H9 (cell line): ENCODE measurements at regions not wholly inside any gene's neighbourhood (a gene's known extent, or its start where the extent isn't known, plus 50 kb on each side); places are given as distances from the start of the nearest gene placed in this dataset.

Source experiments
- DNase-seq: peaks from one replicate; pipeline ENCODE4 v3.0.0-alpha.2; 2017
- H2AFZ ChIP-seq: one replicate; pipeline ENCODE4 v1.6.1; 2013; ENCODE audit warnings: mild to moderate bottlenecking, low read length, control low read depth, moderate library complexity
- H2AK5ac ChIP-seq: 2 replicates; pipeline ENCODE4 v1.6.1; 2013; ENCODE audit warnings: low read length, control low read depth, mixed read lengths; ENCODE audit not compliant: insufficient read length
- H2BK120ac ChIP-seq: one replicate; pipeline ENCODE4 v1.6.1; 2013; ENCODE audit warnings: low read depth, mild to moderate bottlenecking, low read length, control low read depth, inconsistent platforms; ENCODE audit not compliant: poor library complexity, severe bottlenecking
- H2BK12ac ChIP-seq: 2 replicates; pipeline ENCODE4 v1.6.1; 2013; ENCODE audit warnings: low read length, control low read depth, mixed read lengths, low read depth; ENCODE audit not compliant: insufficient read length
- H2BK15ac ChIP-seq: 2 replicates; pipeline ENCODE4 v1.6.1; 2013; ENCODE audit warnings: low read depth, low read length, control low read depth
- H2BK20ac ChIP-seq: one replicate; pipeline ENCODE4 v1.6.1; 2013; ENCODE audit warnings: low read depth, mild to moderate bottlenecking, low read length, control low read depth, inconsistent platforms; ENCODE audit not compliant: poor library complexity, severe bottlenecking
- H2BK5ac ChIP-seq: 2 replicates; pipeline ENCODE4 v1.6.1; 2013; ENCODE audit warnings: low read length, control low read depth, mixed read lengths; ENCODE audit not compliant: insufficient read length
- H3K14ac ChIP-seq: 2 replicates; pipeline ENCODE4 v1.6.1; 2013; ENCODE audit warnings: low read length, control low read depth; ENCODE audit not compliant: insufficient read depth
- H3K18ac ChIP-seq: 2 replicates; pipeline ENCODE4 v1.6.1; 2013; ENCODE audit warnings: low read depth, mild to moderate bottlenecking, mixed read lengths, low read length, control low read depth; ENCODE audit not compliant: insufficient read length
- H3K23ac ChIP-seq: 2 replicates; pipeline ENCODE4 v1.6.1; 2013; ENCODE audit warnings: low read length, control low read depth, mixed read lengths, low read depth; ENCODE audit not compliant: insufficient read length
- H3K23me2 ChIP-seq: 2 replicates; pipeline ENCODE4 v1.6.1; 2013; ENCODE audit warnings: low read depth, mild to moderate bottlenecking, mixed read lengths, low read length, control low read depth; ENCODE audit not compliant: insufficient read length, poor library complexity, severe bottlenecking
- H3K27ac ChIP-seq: 2 replicates; pipeline ENCODE4 v1.5.1; 2013; ENCODE audit warnings: low read length, control low read depth, mixed read lengths, low read depth; ENCODE audit not compliant: insufficient read length
- H3K27me3 ChIP-seq: 2 replicates; pipeline ENCODE4 v1.6.1; 2013; ENCODE audit warnings: low read length, control low read depth, inconsistent platforms; ENCODE audit not compliant: insufficient read depth
- H3K4ac ChIP-seq: 2 replicates; pipeline ENCODE4 v1.6.1; 2013; ENCODE audit warnings: low read depth, mild to moderate bottlenecking, control low read depth, inconsistent platforms, low read length, moderate library complexity
- H3K4me1 ChIP-seq: 2 replicates; pipeline ENCODE4 v1.6.1; 2013; ENCODE audit warnings: low read length, control low read depth, inconsistent platforms; ENCODE audit not compliant: insufficient read depth
- H3K4me2 ChIP-seq: 2 replicates; pipeline ENCODE4 v1.6.1; 2013; ENCODE audit warnings: low read length, control low read depth, mixed read lengths; ENCODE audit not compliant: insufficient read length, insufficient read depth
- H3K56ac ChIP-seq: 2 replicates; pipeline ENCODE4 v1.6.1; 2013; ENCODE audit warnings: low read depth, mild to moderate bottlenecking, mixed read lengths, low read length, control low read depth; ENCODE audit not compliant: insufficient read length
- H3K79me1 ChIP-seq: 2 replicates; pipeline ENCODE4 v1.6.1; 2013; ENCODE audit warnings: low read depth, mild to moderate bottlenecking, moderate library complexity, low read length, control low read depth, inconsistent platforms; ENCODE audit not compliant: insufficient read depth, poor library complexity, severe bottlenecking
- H3K79me2 ChIP-seq: 2 replicates; pipeline ENCODE4 v1.6.1; 2013; ENCODE audit warnings: low read length, control low read depth, inconsistent platforms; ENCODE audit not compliant: insufficient read depth
- H3K9ac ChIP-seq: 2 replicates; pipeline ENCODE4 v1.6.1; 2013; ENCODE audit warnings: low read length, control low read depth, mixed read lengths; ENCODE audit not compliant: insufficient read length; ENCODE audit errors: extremely low read depth
- H3K9me3 ChIP-seq: one replicate; pipeline ENCODE4 v1.6.1; 2013; ENCODE audit warnings: low read depth, low read length, inconsistent platforms; ENCODE audit not compliant: control insufficient read depth
- H3T11ph ChIP-seq: one replicate; pipeline ENCODE4 v1.6.1; 2013; ENCODE audit warnings: mild to moderate bottlenecking, low read length, control low read depth, inconsistent platforms
- H4K20me1 ChIP-seq: one replicate; pipeline ENCODE4 v1.6.1; 2013; ENCODE audit not compliant: control insufficient read depth, insufficient read length, insufficient read depth
- H4K5ac ChIP-seq: 2 replicates; pipeline ENCODE4 v1.6.1; 2013; ENCODE audit warnings: low read depth, mild to moderate bottlenecking, mixed read lengths, low read length, control low read depth; ENCODE audit not compliant: insufficient read length
- H4K8ac ChIP-seq: replicated peaks from 2 replicates; pipeline ENCODE4 v1.6.1; 2013; ENCODE audit warnings: low read length, control low read depth, mixed read lengths, low read depth; ENCODE audit not compliant: insufficient read length
- H4K91ac ChIP-seq: 2 replicates; pipeline ENCODE4 v1.6.1; 2013; ENCODE audit warnings: low read depth, mild to moderate bottlenecking, moderate library complexity, mixed read lengths, low read length, control low read depth; ENCODE audit not compliant: insufficient read length
- H3K27ac Mint-ChIP-seq, 3 experiments: 2 replicates in 2 of 3; 3 replicates in 1 of 3; pipeline ENCODE4 v1.8.0; 2020 to 2021; ENCODE audit warnings: mixed read lengths in 3 of 3, mild to moderate bottlenecking in 1 of 3, moderate library complexity in 1 of 3
- H3K27me3 Mint-ChIP-seq: 2 replicates; pipeline ENCODE4 v1.8.0; 2021; ENCODE audit warnings: low read depth, mild to moderate bottlenecking, moderate library complexity, mixed read lengths
- H3K36me3 Mint-ChIP-seq, 3 experiments: 2 replicates in 2 of 3; 3 replicates in 1 of 3; pipeline ENCODE4 v1.8.0; 2020 to 2021; ENCODE audit warnings: low read depth in 3 of 3, mixed read lengths in 3 of 3; ENCODE audit not compliant: insufficient read depth in 1 of 3
- H3K4me1 Mint-ChIP-seq, 2 experiments: 2 replicates each; pipeline ENCODE4 v1.8.0; 2020; ENCODE audit warnings: mixed read lengths in 2 of 2
- H3K4me3 Mint-ChIP-seq, 2 experiments: 2 replicates in 1 of 2; 3 replicates in 1 of 2; pipeline ENCODE4 v1.8.0; 2020 to 2021; ENCODE audit warnings: mild to moderate bottlenecking in 2 of 2, mixed read lengths in 2 of 2, moderate library complexity in 1 of 2
- H3K9me3 Mint-ChIP-seq, 2 experiments: 2 replicates in 1 of 2; 3 replicates in 1 of 2; pipeline ENCODE4 v1.8.0; 2020; ENCODE audit warnings: mild to moderate bottlenecking in 2 of 2, mixed read lengths in 2 of 2, moderate library complexity in 1 of 2
- CTCF ChIP-seq: fragments of 200-600 bp; sonication (generic); conservative IDR thresholded peaks from 3 replicates; pipeline ENCODE4 v1.8.0; 2021; ENCODE audit warnings: antibody characterized with exemption, mild to moderate bottlenecking
- WGBS: extraction: QIAGEN DNeasy Blood & Tissue Kit; methylation state at CpG from one replicate; pipeline ENCODE4 v1.1.7; 2013; ENCODE audit warnings: missing lambda C conversion rate, low lambda C conversion rate, mixed read lengths; ENCODE audit not compliant: insufficient read length; ENCODE audit errors: extremely low coverage; 5-methylcytosine and 5-hydroxymethylcytosine counted together

- H3K27ac Mint-ChIP-seq: no peak overlapping the region
- Histone ChIP-seq H3K27me3 (no peaks in the 10 kb centered on the region), H3K23ac (no peak overlapping the region), H4K5ac (no peak overlapping the region), H3K4ac (no peak overlapping the region), H4K91ac (no peak overlapping the region), H3K9ac (no peak overlapping the region), H3K56ac (no peak overlapping the region), H3T11ph (no peak overlapping the region), H2BK120ac (no peak overlapping the region), H3K4me1 (no peaks in the 10 kb centered on the region), H4K20me1 (no peaks in the 10 kb centered on the region), H3K23me2 (no peaks in the 10 kb centered on the region), H2BK15ac (no peak overlapping the region), H3K14ac (no peak overlapping the region), H3K4me2 (no peak overlapping the region), H2BK12ac (no peak overlapping the region), H2BK5ac (no peak overlapping the region), H2AFZ (no peak overlapping the region), H3K79me2 (no peaks in the 10 kb centered on the region), H3K18ac (no peak overlapping the region), H3K9me3 (no peaks in the 10 kb centered on the region), H3K27ac (no peak overlapping the region), H4K8ac (no peak overlapping the region), H2BK20ac (no peak overlapping the region), H3K79me1 (no peaks in the 10 kb centered on the region), H2AK5ac (no peak overlapping the region)
- H3K27me3 Mint-ChIP-seq: peaks cover 27% of the 10 kb centered on the region
- H3K4me1 Mint-ChIP-seq: peaks cover 0 to 26% of the 10 kb centered on the region in 2 experiments; a peak in 2 of 4 replicates
- no peak; the same call in 2 of the 3 replicates for TF ChIP-seq CTCF
- H3K9me3 Mint-ChIP-seq: peaks cover 56 to 81% of the 10 kb centered on the region in 2 experiments
- DNase-seq: no peak
- no CpG with 5 or more reads among the region's 4 CpGs for WGBS
- no peak overlapping the region for H3K4me3 Mint-ChIP-seq
- H3K36me3 Mint-ChIP-seq: peaks cover 0 to 4% (median 4%) of the 10 kb centered on the region in 3 experiments; a peak in 3 of 7 replicates
These were observed 79.4 kb downstream of the PJA1 start for GRCh38 chrX:69085826-69086225.
